ENCODE measurements at regions not wholly inside any gene's neighbourhood (a gene's known extent, or its start where the extent isn't known, plus 50 kb on each side); places are given as distances from the start of the nearest gene placed in this dataset.

- H3K36me3 ChIP-seq: no peaks in the 10 kb centered on the region
- no peak for TF ChIP-seq CTCF (IDR thresholded peaks at IDR 0.05)
- H3K9ac ChIP-seq (ENCODE audit: low read depth in 2 of 2, low read length in 2 of 2): no peak overlapping the region
- no peaks in the 10 kb centered on the region for H3K27me3 ChIP-seq
- no peaks in the 10 kb centered on the region for H3K9me3 ChIP-seq
- no peak overlapping the region for H3K4me3 ChIP-seq
- no peak for DNase-seq
- no peaks in the 10 kb centered on the region for H3K4me1 ChIP-seq
- no peak overlapping the region for H3K27ac ChIP-seq
- intact Hi-C loops (cut with DNase I): no loop called here
These were observed 1234.2 kb downstream of the BCL11B start for GRCh38 chr14:98037831-98038230.

- no peak overlapping the region for H3K9ac ChIP-seq (ENCODE audit: low read depth in 2 of 2, low read length in 2 of 2)
- no peak overlapping the region for H3K27ac ChIP-seq
- TF ChIP-seq CTCF (IDR thresholded peaks at IDR 0.05): no peak
- DNase-seq: no peak
- no peaks in the 10 kb centered on the region for H3K4me1 ChIP-seq
- no peaks in the 10 kb centered on the region for H3K27me3 ChIP-seq
- intact Hi-C loops (cut with DNase I): no loop called here
- no peaks in the 10 kb centered on the region for H3K9me3 ChIP-seq
- H3K4me3 ChIP-seq: no peak overlapping the region
- no peaks in the 10 kb centered on the region for H3K36me3 ChIP-seq
These were observed 1215.1 kb downstream of the BCL11B start for GRCh38 chr14:98056946-98057345.

- Histone ChIP-seq H3K27me3 (no peaks in the 10 kb centered on the region), H3K36me3 (no peaks in the 10 kb centered on the region), H3K27ac (no peak overlapping the region), H3K4me3 (no peak overlapping the region), H3K4me1 (no peaks in the 10 kb centered on the region), H3K9ac (ENCODE audit: low read depth in 2 of 2, low read length in 2 of 2) (no peak overlapping the region), H3K9me3 (no peaks in the 10 kb centered on the region)
- no peak for DNase-seq
- TF ChIP-seq CTCF (IDR thresholded peaks at IDR 0.05): no peak
- intact Hi-C loops (cut with DNase I): no loop called here
These were observed 1212.9 kb downstream of the BCL11B start for GRCh38 chr14:98059106-98059505.

GRCh38 chr14:98062083-98062482, 1209.9 kb downstream of the BCL11B start:
- H3K9me3 ChIP-seq: no peaks in the 10 kb centered on the region
- H3K27me3 ChIP-seq: no peaks in the 10 kb centered on the region
- H3K4me3 ChIP-seq: no peak overlapping the region
- no peaks in the 10 kb centered on the region for H3K4me1 ChIP-seq
- H3K9ac ChIP-seq (ENCODE audit: low read depth in 2 of 2, low read length in 2 of 2): no peak overlapping the region
- DNase-seq: no peak
- intact Hi-C loops (cut with DNase I): no loop called here
- TF ChIP-seq CTCF (IDR thresholded peaks at IDR 0.05): no peak
- no peak overlapping the region for H3K27ac ChIP-seq
- no peaks in the 10 kb centered on the region for H3K36me3 ChIP-seq

- Histone ChIP-seq H3K4me3 (no peak overlapping the region), H3K4me1 (no peaks in the 10 kb centered on the region), H3K36me3 (no peaks in the 10 kb centered on the region), H3K9ac (ENCODE audit: low read depth in 2 of 2, low read length in 2 of 2) (no peak overlapping the region), H3K27me3 (no peaks in the 10 kb centered on the region), H3K9me3 (no peaks in the 10 kb centered on the region), H3K27ac (no peak overlapping the region)
- intact Hi-C loops (cut with DNase I): no loop called here
- TF ChIP-seq CTCF (IDR thresholded peaks at IDR 0.05): no peak
- no peak for DNase-seq
These were observed 1202.3 kb downstream of the BCL11B start for GRCh38 chr14:98069712-98070171.

GRCh38 chr14:98070536-98070935, 1201.5 kb downstream of the BCL11B start:
- DNase-seq: no peak
- H3K9me3 ChIP-seq: no peaks in the 10 kb centered on the region
- H3K27me3 ChIP-seq: no peaks in the 10 kb centered on the region
- intact Hi-C loops (cut with DNase I): no loop called here
- H3K9ac ChIP-seq (ENCODE audit: low read depth in 2 of 2, low read length in 2 of 2): no peak overlapping the region
- no peaks in the 10 kb centered on the region for H3K4me1 ChIP-seq
- no peak overlapping the region for H3K27ac ChIP-seq
- no peak for TF ChIP-seq CTCF (IDR thresholded peaks at IDR 0.05)
- no peak overlapping the region for H3K4me3 ChIP-seq
- H3K36me3 ChIP-seq: no peaks in the 10 kb centered on the region

Data from colonic mucosa (tissue), 4 donors.